ENCODE measurements at regions not wholly inside any gene's neighbourhood (a gene's known extent, or its start where the extent isn't known, plus 50 kb on each side); places are given as distances from the start of the nearest gene placed in this dataset.

GRCh38 chr12:89161557-89161956, 190.7 kb downstream of the DUSP6 start:
- no peak for TF ChIP-seq CTCF (optimal IDR thresholded peaks at IDR 0.05 in 1 of 3, IDR thresholded peaks at IDR 0.05 in 1 of 3, conservative IDR thresholded peaks at IDR 0.05 in 1 of 3; ENCODE audit: extremely low read depth in 1 of 3, insufficient read depth in 2 of 3, low read length in 3 of 3)
- TF ChIP-seq EZH2 (IDR thresholded peaks at IDR 0.05; ENCODE audit: low read length) = no peak
